LoVo (cell line): ENCODE measurements at regions not wholly inside any gene's neighbourhood (a gene's known extent, or its start where the extent isn't known, plus 50 kb on each side); places are given as distances from the start of the nearest gene placed in this dataset.

Experiments
- DNase-seq: peaks from one replicate; pipeline ENCODE4 v3.0.0-alpha.2; 2016; ENCODE audit warnings: low spot score

GRCh38 chr2:82665691-82666090 is 1793.4 kb downstream of the SUCLG1 start:
- DNase-seq = no peak

DNA sequence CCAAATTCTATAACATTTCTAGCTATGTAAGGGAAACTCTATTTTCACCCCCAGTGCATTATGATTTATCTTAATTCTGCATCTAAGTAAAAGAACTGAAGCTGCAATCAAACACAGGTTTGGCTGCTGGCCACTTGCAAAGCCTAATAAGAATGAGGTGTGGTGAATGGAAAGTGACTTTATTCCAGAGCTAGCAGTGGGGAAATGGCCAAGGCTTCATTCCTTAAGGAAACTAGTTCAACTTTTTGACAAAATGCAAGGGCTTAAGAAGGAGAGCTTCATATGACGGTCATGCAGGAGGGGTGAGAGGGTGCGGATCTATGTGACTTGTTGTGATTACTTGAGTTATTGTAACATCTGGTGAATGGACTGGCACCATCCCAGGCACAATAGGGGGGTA is 1802.0 kb downstream of the SUCLG1 start:
- no peak for DNase-seq

- no peak for DNase-seq
Measured at GRCh38 chr2:82656420-82656819, 1802.7 kb downstream of the SUCLG1 start.

DNA sequence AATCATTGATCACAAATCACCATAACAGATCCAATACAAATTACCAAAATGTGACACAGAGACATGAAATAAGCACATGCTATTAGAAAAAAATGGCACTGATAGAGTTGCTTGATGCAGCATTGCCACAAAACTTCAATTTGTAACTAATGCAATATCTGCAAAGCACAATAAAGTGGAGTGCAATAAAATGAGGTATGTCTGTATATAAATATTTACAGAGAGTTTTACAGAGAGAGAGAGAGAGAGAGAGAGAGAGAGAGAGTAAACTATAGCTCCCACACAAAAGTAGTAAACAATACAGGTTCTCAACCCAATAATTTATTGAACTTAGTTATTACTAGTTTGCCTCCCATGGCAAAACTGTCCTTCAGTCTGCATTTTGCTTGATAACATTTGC is 1807.0 kb downstream of the SUCLG1 start:
- DNase-seq = no peak

DNA sequence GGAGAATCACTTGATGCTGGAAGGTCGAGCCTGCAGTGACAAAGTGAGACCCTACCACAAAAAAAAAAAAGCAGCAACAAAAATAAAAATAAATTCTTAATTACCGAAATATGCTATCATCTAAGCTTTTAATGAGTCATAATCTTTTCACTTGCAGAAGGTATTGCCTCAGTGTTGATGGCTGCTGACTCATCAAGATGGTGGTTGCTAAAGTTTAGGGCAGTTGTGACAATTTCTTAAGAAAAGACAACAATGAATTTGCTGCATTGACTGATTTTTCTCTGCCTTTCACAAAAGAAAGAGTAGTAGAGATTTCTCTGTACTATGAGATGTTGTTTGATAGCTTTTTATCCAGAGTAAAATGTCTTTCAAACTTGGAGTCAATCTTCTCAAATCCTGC is 1809.0 kb downstream of the SUCLG1 start:
- no peak for DNase-seq

DNA sequence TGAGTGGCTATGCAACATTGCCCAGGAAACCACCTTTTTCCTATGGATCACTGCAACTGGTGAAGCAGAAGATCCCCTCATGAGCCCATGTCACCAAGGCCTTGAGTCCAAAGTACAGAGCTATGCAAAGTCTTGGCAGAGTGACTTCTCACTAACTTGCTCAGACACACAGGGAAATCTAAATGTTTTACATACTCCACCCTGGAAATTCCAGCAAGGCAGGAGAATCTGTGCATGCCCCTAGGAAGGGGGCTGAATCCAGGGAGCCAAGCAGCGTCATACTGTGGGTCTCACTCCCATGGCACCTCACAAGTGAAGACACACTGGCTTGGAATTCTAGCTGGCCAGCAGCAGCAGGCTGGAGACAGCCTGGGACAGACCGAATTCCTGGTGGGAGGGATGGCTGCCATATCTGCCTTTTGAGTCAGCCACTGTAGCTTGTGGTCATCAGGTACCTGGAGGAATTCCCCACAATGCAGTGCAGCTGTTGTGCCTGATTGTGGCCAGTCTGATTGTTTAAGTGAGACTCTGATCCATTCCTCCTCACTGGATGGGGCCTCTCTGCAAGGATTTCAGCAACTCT is 1817.4 kb downstream of the SUCLG1 start:
- no peak for DNase-seq

DNA sequence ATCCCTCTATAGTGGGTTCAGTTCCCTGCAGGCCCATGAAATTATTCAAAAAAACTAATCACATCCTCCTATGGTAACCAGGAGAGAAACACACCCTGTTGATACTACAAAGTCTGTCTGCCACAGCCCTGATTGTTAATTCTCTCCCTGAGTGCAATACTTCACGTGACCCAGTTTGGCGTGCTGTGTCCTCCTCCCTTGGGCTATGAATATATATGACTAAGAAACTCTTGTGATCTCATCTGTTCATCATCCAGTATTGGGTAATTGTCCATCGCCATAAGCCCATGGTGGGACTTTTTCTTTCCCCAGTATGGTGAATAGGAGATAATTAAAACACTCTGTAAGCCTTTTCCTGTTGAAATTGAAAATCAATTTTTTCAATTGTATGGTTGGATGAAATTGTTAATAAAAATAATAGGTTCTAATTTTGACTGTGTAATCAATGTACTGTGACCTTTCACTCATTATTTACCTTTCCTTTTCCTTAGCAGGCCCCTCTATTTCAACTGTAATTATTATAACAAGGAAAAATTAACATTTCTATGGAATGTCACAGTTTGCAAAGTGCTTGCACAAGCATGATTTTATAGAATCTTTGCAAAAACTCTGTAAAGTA is 1822.6 kb downstream of the SUCLG1 start:
- DNase-seq = no peak

DNA sequence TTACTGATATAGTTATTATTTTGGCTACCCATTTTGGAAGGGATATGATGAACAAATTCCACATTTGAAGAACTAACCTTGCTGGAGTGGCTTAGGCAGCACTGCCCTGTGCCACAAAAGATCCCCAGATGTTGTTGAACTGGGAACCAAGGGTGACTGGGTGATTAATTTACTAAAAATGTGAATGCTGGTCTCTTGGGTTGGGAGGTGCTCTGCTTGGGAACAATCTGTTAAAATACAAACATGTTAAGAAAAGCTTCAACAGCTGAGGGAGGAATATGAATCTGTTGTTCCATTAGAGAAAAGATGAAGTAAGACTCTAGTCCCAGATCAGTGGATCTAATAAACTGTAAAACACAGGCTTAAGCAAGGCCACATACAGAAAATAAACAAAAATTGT is 1860.1 kb downstream of the SUCLG1 start:
- no peak for DNase-seq

DNA sequence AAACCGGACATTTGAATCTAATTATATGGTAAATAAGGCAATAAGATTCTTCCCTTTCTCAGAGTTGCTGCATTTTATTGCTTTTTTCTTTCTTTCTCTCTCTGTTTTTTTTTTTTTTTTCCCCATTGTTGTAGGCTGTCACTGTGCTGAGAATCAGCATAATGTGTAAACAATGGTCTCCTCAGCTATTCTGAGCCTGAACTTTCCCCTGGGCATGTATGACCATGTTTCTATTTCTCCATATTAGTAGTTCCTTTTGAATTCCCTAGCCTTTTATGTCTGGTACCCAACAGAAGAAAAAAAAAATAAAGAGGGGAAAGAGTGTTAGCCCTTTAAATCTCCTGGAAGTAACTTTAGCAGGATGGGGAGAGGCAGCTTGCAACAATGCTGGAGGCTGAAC is 1862.5 kb downstream of the SUCLG1 start:
- no peak for DNase-seq

DNA sequence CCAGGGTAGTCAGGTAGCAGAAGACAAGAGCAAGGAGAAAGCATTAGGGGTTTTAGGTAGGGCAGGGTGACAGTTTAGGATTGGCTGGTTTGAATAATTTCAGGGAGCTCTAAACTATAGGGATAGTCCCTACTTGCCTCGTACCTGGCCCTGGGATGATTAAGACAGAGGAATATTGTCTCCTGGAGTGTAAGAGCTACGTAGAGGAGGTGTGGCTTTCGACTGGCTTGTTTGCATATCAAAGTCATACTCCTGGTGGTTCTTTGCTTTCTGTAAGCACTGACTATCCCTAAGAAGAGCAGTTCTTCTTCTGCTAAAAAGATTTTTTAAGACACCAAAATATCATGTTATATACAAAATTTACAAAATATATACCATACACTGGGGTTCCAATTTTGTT is 1867.4 kb downstream of the SUCLG1 start:
- no peak for DNase-seq

DNA sequence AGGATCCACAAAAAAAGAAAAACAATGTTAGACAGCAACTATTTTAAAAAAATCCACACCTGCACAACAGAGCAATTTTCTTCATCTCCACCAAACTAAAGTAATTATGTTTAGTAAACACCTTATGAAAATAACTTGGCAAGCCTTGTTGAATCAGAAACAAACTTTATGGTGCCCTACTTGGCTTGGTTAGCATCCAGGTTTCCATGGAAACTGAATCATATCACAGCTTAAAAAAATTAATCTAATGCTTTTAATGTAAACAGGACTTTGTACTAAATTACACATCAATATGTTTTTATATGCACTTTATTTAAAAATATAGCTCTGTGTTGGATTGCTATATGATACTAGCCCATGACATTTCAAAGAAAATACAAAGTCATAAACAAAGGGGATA is 1882.4 kb downstream of the SUCLG1 start:
- DNase-seq = no peak

DNA sequence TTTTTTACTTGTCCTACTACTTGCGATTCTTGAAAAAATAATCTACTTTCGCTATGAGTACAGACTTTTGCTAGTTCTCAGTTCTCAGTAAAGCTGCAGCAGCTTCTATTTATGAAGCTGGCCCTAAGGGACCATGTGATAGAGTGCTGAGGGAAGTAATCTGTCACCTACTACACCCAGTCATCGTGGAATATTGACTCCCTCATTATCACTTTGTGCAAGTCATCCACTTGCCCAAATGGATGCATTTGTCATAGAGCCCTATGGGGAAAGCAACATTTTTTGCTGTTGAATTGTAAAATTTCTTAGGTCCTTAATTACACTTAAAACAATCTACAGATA is 1919.8 kb downstream of the SUCLG1 start:
- no peak for DNase-seq

GRCh38 chr2:82538590-82539279 is 1920.3 kb downstream of the SUCLG1 start:
- no peak for DNase-seq

DNA sequence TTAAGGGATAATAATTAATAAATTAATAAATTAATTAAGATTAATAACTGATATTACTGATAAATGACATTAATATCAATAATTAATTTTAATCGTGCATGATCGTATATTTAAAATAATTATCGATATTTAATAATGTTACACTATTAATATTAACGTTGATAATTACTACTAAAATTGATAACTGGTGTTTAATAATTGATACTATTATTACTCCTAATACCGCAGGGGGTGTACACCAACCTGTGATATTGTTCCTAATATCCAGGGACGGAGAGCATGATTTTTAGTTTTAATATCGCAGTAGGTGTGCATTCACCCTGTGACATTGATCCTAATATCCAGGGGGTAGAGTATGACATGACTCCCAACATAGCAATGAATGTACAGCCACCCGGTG is 1930.8 kb downstream of the SUCLG1 start:
- DNase-seq = no peak

DNA sequence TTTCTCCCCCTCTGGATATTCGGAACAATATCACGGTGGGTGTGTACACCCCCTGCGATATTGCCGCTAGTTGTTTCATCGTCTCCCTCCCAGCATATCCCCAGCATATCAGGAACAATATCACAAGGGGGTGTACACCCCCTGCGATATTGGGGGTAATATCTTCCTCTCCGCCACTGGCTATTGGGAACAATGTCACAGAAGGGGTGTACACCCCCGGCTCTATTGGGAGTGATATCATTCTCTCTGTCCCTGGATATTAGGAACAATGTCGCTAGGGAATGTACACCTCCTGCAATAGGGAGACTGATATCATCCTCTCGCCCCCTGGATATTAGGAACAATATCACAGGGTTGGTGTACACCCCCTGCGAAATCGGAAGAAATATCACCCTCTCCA is 1932.0 kb downstream of the SUCLG1 start:
- no peak for DNase-seq

GRCh38 chr2:82526277-82526676 is 1932.8 kb downstream of the SUCLG1 start:
- DNase-seq = no peak

DNA sequence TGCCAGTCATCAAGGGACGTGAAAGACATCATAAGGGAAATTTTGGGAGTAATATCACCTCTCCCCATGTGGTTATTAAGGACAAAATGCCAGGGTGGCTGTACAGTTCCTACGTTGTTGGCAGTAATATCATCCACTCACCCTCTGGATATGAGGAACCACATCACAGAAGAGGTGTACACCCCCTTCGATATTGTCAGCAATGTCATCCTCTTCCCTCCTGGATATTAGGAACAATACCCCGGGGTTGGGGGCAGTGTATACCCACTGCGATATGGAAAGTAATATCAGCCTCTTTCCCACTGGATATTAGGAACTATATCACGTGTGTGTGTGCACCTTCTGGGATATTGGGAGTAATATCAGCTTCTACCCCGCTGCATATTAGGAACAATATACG is 1933.3 kb downstream of the SUCLG1 start:
- DNase-seq = no peak

DNA sequence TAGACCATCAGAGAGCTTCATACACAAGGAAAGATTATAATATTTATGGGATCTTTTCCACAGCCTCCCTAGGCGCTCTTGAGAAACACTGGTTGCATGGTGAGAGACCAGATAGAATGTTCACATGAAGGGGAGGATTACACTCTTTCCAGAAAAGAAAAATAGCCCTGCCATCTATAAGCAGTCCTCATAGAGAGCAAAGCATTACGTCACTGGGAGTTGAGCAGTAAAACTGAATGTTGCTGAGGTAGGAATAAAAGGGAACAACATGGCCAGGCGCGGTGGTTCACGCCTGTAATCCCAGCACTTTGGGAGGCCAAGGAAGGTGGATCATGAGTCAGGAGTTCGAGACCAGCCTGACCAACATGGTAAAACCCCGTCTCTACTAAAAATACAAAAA is 1934.3 kb downstream of the SUCLG1 start:
- no peak for DNase-seq

DNA sequence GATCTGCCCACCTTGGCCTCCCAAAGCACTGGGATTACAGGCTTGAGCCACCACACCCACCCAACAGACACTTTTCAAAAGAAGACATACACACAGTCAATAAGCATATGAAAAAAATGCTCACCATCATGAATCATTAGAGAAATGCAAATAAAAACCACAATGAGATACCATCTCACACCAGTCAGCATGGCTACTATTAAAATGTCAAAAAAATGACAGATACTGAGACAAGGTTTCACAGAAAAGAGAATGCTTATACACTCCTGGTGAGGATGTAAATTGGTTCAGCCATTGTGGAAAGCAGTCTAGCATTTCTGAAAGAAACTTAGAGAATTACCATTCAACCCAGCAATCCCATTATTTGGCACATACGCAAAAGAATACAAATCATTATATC is 1947.2 kb downstream of the SUCLG1 start:
- DNase-seq = no peak

DNA sequence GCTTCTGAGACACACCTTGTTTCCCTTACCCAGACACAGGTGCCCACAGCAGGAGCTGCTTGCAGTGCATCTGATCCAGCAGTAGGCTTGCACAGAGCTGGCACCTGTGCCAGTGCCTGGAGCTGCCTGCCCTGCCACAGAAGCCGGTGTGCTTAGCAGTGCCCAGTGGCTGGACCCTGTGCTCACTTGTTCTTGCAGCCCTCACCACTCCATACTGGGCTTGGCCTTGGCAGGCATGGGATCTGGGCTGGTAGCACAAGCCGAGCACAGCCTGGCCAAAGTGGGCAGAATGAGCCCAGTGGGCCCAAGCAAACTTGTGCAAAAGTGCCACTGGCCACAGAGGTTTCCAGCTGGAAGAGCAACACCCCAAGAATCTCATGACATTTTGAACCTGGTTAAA is 1950.4 kb downstream of the SUCLG1 start:
- no peak for DNase-seq

- no peak for DNase-seq
Measured at GRCh38 chr2:82507657-82508056, 1951.4 kb downstream of the SUCLG1 start.

- DNase-seq = no peak
Measured at GRCh38 chr2:82501217-82501616, 1957.9 kb downstream of the SUCLG1 start.

DNA sequence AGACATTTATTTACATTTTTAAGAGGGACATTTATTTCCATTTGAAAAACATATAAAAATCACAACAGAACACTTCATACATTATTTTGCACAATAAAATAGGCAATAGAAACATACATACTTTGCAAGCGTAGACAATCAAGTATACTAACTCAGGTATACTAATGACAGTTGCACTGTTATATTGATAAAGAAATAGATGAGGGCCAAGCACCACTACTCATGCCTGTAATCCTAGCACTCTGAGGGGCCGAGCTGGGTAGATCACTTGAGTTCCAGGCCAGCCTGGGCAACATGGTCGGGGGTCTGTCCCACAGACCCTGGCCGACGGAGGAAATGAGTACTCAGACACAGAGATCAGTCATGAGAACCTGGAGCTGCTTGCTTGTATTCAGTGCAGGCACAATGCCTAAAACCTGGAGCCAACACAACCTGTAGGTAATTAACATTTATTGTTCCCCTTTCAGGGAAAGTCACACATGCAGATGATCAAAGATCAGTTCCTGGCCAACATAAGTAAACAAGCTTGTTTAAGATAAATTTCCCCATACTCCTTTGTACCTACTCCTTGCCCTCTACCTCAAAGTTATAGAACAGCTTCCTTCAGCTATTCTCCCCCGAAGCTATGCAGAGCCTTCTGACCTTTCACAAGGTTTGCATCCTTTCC is 1960.2 kb downstream of the SUCLG1 start:
- no peak for DNase-seq
